ENCODE measurements at regions not wholly inside any gene's neighbourhood (a gene's known extent, or its start where the extent isn't known, plus 50 kb on each side); places are given as distances from the start of the nearest gene placed in this dataset.
A peak's percentile ranks its signal among the peaks of the same experiment; 100 is the strongest.

GRCh38 chr20:11261533-11262000 lies 587.8 kb upstream of the JAG1 start:
- peak; percentile 91 for DNase-seq

DNA sequence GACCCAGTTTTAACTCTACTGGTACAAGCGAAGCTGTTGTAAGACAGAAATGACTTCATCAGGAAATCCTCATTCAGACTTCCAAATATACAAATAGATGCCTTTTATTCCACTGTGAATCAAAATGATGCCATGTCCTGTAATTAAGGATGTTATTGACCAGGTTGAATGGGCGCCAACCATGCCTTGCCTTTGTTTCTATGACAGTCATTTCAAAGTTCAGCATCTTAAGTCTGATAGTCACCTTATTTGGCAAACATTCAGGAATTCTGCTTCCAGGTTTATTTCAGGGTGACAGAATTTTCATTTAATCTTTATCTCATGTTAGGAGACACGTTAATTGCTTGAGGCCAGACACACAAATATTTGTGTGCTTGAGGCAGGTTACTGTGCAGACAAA lies 592.8 kb upstream of the JAG1 start:
- no peak for DNase-seq

DNA sequence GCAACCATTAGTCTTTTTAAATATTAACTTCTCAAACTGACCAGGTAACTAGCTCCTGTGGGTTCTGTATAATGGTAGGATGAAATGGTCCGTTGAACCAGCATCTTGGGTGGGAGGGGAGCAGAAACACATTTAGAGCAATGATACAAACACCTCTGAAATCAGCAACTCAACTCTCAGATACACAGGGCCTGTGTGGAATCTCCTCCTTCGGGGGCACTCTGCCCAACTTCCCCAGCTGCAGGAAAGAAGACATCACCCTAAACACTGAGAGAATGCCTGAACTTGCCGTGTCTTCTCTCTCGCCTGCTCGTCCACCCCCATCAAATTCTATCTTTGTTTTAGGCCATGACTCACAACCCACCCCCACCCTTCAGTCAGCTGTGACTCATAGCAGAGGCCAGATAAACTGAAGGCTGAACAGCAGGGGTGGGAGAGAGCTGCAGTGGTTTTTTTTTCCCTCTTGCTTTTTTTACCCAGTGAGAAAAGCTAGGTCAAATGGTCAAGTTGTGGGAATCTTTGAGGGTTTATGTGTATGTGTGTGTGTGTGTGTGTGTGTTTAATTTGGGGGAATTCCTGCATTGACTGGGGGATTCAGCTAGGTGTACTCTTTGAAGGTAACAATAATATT lies 593.4 kb upstream of the JAG1 start:
- peak; percentile 98 for DNase-seq

DNA sequence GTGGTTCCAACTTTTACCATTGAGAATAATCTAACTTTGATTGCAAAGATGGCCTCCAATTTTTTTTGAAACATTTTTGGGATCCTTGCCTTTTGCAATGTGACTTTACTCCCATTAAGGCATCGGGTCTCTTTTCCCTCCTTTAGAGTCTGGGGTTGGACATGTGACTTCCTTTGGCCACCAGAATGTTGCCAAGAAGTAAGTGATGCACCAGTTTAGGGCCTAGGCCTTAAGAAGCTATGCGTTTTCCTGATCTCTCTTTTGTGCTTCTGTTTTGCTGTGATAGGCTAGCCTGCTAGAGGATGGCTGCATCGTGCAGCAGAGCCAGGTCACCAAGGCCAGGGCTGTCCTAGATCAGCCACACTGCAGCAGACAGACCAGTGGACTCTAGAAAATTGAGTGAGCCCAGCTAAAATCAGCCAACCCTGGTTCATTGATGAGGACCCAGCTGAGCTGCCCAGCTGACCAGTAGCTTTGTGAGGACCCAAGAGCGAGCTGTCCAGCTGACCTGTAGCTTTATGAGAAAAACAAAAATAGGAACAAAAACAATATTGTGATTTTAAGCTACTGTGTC lies 594.0 kb upstream of the JAG1 start:
- no peak for DNase-seq

GRCh38 chr20:11270566-11270965 lies 596.8 kb upstream of the JAG1 start:
- no peak for DNase-seq

GRCh38 chr20:11271319-11271718 lies 597.5 kb upstream of the JAG1 start:
- no peak for DNase-seq

GRCh38 chr20:11271920-11272594 lies 598.3 kb upstream of the JAG1 start:
- no peak for DNase-seq

DNA sequence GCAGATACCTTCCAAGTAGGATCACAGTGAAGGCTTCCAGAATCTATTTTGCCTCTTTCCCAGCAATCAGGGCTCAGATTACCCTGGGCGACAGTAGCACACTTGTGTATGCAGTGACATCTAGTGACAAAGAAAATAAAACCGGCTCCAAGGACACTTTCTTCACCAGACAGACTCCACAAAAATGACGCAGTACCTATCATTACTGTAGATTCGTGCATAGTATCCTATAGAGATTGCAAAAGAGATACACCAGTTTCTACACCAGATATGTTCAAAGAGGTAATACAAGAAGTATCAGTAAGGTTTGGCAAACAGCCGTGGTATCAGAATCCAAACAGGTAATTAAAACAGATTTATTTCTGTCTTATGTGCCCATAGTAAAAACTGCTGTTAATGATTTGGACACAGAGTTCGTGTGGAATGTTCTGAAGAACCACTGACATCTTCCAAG lies 600.4 kb upstream of the JAG1 start:
- DNase-seq = peak; percentile 77

DNA sequence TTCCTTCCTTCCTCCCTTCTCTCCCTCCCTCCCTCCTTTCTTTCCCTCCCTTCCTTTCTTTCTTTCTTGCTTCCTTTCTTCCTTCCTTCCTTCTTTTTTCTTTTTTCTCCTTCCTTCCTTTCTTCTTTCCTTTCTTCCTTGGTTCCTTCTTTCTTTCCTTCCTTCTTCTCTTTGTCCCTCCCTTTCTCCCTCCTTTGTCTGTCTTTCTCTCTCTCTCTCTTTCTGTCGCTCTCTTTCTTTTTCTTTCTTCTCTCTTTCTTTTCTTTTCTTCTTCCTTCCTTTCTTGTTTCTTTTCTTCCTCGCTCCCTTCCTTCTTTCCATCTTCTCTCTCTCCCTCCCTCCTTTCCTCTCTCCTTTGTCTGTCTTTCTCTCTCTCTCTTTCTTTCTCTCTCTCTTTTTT lies 601.9 kb upstream of the JAG1 start:
- no peak for DNase-seq

DNA sequence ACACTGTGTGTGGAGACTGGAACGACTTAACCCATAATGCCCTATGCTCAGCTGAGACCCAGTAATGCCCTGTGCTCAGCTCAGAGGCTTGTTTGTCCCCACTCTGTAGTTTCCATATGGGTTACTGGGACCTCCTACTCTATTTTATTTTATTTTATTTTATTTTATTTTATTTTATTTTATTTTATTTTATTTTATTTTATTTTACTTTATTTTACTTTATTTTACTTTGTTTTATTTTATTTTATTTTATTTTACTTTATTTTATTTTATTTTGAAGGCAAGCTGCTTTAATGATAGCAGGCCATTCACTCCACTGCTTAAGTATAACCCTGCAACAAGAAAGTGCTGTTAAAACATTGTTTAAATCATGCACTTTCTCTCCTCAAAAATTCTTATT lies 603.4 kb upstream of the JAG1 start:
- DNase-seq = no peak

GRCh38 chr20:11277858-11278257 lies 604.1 kb upstream of the JAG1 start:
- DNase-seq = no peak

GRCh38 chr20:11278461-11278860 lies 604.7 kb upstream of the JAG1 start:
- DNase-seq = no peak

DNA sequence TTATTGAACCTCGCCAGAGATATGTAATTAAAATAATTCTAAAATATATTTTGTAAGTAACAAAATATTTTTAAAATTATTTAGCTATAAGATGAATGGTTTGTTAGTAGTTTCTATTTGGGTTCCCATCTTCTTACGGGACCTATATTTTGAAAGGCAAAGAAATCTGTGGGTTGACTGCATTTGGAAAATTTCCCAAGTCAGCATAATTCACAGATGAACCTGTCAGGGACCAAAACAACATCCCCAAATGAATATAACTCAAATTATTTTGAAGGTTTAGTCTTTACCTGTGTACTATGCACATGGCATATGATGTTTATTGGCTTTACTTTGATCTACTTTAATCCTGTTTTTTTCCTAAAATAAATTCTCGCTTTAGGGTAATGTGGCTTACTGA lies 607.4 kb upstream of the JAG1 start:
- no peak for DNase-seq

DNA sequence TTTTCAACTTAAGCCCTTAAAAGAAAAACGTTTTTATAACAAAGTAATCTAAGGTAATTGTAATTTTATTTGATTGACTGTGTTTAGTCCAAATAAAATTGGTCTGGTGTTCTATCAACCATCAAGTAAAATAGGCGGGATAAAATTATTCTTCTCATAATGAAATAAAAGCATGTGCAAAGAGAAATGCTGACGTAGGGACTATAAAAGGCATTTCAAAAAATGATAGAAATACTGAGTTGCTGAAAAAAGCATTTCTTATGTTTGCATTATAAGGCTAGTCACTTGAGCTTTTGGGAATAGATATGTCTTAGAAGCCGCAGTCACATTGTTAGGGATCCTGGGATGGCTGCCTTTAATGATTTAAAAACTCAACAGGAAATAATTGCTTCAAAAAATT lies 608.0 kb upstream of the JAG1 start:
- DNase-seq = no peak

DNA sequence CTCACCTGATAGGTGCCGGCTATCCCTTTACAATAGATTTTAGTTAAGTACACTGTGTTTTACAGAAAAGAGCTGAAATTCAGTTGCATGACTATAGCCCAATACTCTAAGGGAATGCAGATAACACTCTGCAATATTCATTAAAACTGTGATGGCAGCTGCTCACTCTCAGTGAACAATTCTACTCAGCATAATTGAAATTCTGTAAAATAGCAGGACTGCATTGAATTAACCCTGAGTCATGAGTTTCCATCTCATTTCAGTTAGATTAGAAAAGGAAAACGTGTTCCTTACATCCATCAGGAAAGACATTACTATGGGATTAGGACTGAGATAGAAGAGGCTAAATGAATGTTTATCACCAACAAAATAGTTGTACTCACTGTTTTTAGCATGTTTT lies 613.3 kb upstream of the JAG1 start:
- no peak for DNase-seq

GRCh38 chr20:11296221-11296620 lies 621.5 kb upstream of the BTBD3 start:
- no peak for DNase-seq

- no peak for DNase-seq
These were observed 620.7 kb upstream of the BTBD3 start for GRCh38 chr20:11296951-11297350.

- DNase-seq = no peak
These were observed 616.0 kb upstream of the BTBD3 start for GRCh38 chr20:11301699-11302098.

GRCh38 chr20:11302436-11302835 lies 615.3 kb upstream of the BTBD3 start:
- peak; percentile 18 for DNase-seq

DNA sequence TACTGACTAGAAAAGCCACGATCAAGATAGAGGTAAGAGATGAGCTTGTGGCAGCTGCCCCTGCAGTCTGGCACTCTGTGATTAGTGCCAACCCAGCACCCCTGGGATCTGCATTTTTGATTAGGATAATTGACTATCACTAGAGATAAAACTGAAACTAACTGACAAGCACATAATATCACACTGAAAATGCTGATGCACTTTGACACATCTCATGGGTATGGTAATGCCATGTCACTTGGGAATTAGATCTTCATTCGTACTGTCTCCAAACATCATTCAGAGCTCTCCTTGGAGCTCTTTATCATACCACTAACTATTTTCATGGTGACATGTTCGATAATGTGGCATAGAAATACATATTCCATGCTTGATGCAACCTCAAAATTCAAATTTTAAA lies 612.9 kb upstream of the BTBD3 start:
- no peak for DNase-seq

- no peak for DNase-seq
These were observed 612.3 kb upstream of the BTBD3 start for GRCh38 chr20:11305406-11305805.

DNA sequence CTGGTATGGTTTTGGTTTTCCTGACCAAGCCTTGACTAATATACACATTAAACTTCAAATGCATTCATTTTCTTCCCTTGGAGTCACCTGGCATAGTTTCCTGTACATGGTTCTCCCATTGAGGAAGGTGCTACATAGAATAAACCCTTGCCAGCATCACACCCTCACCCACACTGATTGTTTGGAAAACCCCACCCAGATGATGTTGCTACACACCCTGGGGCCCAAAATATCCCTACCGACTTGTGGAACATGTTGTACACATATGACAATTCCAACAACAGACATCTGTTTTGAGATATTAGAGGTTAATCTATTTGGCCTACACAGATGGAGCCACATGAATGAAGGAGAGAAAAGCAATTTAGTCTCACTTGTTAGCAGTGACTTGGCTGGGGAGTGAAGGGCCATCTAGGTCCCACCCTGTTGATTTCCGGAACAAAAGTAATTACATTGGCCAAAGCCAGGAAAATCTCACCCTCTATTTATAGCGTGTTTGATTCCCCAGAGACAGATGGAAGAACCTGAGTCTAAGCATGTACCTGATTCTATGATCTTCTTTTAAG lies 606.0 kb upstream of the BTBD3 start:
- DNase-seq = no peak

DNA sequence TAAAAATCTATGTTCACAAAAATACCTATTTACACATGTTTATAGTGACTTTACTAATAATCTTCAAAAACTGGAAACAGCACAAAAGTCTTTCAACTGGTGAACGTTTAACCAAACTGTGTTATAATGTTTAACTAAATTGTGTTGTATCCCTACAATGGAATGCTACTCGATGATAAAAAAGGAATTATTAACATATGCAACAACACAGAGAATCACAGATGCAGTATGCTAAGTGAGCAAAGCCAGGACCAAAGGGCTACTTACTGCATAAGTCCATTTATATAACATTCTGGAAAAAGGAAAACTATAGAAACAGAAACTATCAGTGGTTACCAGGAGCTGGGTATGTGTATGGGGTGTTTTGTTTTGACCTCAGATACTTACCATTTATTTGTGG lies 602.2 kb upstream of the BTBD3 start:
- DNase-seq = no peak

DNA sequence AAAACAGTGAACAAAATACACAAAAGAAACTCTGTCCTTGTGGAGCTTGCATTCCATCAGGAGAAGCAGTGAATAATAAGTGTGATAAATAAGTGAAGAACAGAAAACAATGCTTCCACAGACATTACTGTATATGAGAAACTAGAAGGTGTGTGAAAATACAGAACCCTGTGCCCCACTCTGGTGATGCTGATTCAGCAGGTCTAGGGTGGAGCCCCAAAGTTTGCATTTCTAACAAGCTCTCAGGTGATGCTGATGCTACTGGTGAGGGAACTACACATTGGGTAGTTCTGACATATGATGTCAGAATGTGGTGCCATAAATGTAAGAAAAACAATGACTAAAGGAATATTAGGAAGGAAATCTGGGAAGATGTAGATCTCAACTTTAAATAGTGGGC lies 601.4 kb upstream of the BTBD3 start:
- no peak for DNase-seq

Measured in fibroblast of skin of right biceps (primary cell).